DND-41 (cell line): ENCODE measurements at regions not wholly inside any gene's neighbourhood (a gene's known extent, or its start where the extent isn't known, plus 50 kb on each side); places are given as distances from the start of the nearest gene placed in this dataset.

Experiments
- CTCF ChIP-seq: IDR thresholded peaks from 2 replicates; pipeline ENCODE4 v1.5.1; 2012; ENCODE audit warnings: borderline replicate concordance, low read length, moderate library complexity, mild to moderate bottlenecking; ENCODE audit not compliant: poor library complexity, severe bottlenecking; ENCODE audit errors: extremely low read depth
- EZH2 ChIP-seq: IDR thresholded peaks from 3 replicates; pipeline ENCODE4 v1.6.1; 2012; ENCODE audit warnings: borderline replicate concordance, low read depth, mild to moderate bottlenecking, moderate library complexity, low read length, inconsistent platforms; ENCODE audit not compliant: severe bottlenecking

- no peak for TF ChIP-seq CTCF
- TF ChIP-seq EZH2, result no peak
Measured at GRCh38 chr12:115574826-115575225, 702.7 kb downstream of the MED13L start.
